DOHH2 (cell line): ENCODE measurements at regions not wholly inside any gene's neighbourhood (a gene's known extent, or its start where the extent isn't known, plus 50 kb on each side); places are given as distances from the start of the nearest gene placed in this dataset.

ENCODE experiments used
- H3F3A ChIP-seq: fragments of 200-600 bp; sonication (generic), shearing (Covaris generic); 2 replicates; pipeline ENCODE4 v1.6.0; 2016; ENCODE audit warnings: antibody characterized with exemption, mild to moderate bottlenecking; ENCODE audit not compliant: control insufficient read depth, insufficient read depth
- H3K27ac ChIP-seq: fragments of 200-600 bp; sonication (generic); 2 replicates; pipeline ENCODE4 v1.5.1; 2014; ENCODE audit warnings: low read depth, mild to moderate bottlenecking, low read length, moderate library complexity
- H3K27me3 ChIP-seq: fragments of 200-600 bp; sonication (generic); 2 replicates; pipeline ENCODE4 v1.6.1; 2014; ENCODE audit warnings: mild to moderate bottlenecking, low read length, mixed read lengths; ENCODE audit not compliant: control insufficient read depth
- H3K36me3 ChIP-seq: fragments of 200-600 bp; sonication (generic); 2 replicates; pipeline ENCODE4 v1.6.1; 2014; ENCODE audit warnings: mild to moderate bottlenecking, low read length, moderate library complexity, mixed read lengths; ENCODE audit not compliant: control insufficient read depth
- H3K4me1 ChIP-seq: fragments of 200-600 bp; sonication (generic); 2 replicates; pipeline ENCODE4 v1.6.1; 2014; ENCODE audit warnings: mild to moderate bottlenecking, low read length, mixed read lengths; ENCODE audit not compliant: control insufficient read depth
- H3K4me2 ChIP-seq: fragments of 200-600 bp; sonication (generic); 2 replicates; pipeline ENCODE4 v1.6.0; 2014; ENCODE audit warnings: mild to moderate bottlenecking, low read length, moderate library complexity
- H3K4me3 ChIP-seq: fragments of 200-600 bp; sonication (generic); 2 replicates; pipeline ENCODE4 v1.5.1; 2014; ENCODE audit warnings: mild to moderate bottlenecking, low read length, mixed read lengths
- H3K79me2 ChIP-seq: fragments of 200-600 bp; sonication (generic); 2 replicates; pipeline ENCODE4 v1.6.1; 2014; ENCODE audit warnings: mild to moderate bottlenecking, low read length, mixed read lengths; ENCODE audit not compliant: control insufficient read depth
- H3K9me2 ChIP-seq: fragments of 200-600 bp; sonication (generic); replicated peaks from 2 replicates; pipeline ENCODE4 v1.6.1; 2014; ENCODE audit warnings: mild to moderate bottlenecking, low read length, mixed read lengths; ENCODE audit not compliant: control insufficient read depth
- H3K9me3 ChIP-seq: fragments of 200-600 bp; sonication (generic); 2 replicates; pipeline ENCODE4 v1.6.1; 2014; ENCODE audit warnings: antibody characterized with exemption, low read length, mixed read lengths; ENCODE audit not compliant: control insufficient read depth, insufficient read depth
- H4K20me1 ChIP-seq: fragments of 200-600 bp; sonication (generic); 2 replicates; pipeline ENCODE4 v1.6.0; 2014; ENCODE audit warnings: low read depth, mild to moderate bottlenecking, antibody characterized with exemption, low read length, moderate library complexity; ENCODE audit not compliant: control insufficient read depth, insufficient read depth
- EZH2phosphoT487 ChIP-seq: fragments of 200-600 bp; sonication (generic); IDR thresholded peaks from 2 replicates; pipeline ENCODE4 v1.6.1; 2017; ENCODE audit warnings: borderline replicate concordance, mild to moderate bottlenecking, antibody characterized with exemption, low read length, moderate library complexity, mixed read lengths
- TF ChIP-seq, protein P1 (sequence below): fragments of 200-600 bp; sonication (generic); IDR thresholded peaks from one replicate; pipeline ENCODE4 v1.5.1; 2014; ENCODE audit warnings: antibody characterized with exemption, mild to moderate bottlenecking, low read depth, low read length; ENCODE audit not compliant: poor library complexity, severe bottlenecking

DNA sequence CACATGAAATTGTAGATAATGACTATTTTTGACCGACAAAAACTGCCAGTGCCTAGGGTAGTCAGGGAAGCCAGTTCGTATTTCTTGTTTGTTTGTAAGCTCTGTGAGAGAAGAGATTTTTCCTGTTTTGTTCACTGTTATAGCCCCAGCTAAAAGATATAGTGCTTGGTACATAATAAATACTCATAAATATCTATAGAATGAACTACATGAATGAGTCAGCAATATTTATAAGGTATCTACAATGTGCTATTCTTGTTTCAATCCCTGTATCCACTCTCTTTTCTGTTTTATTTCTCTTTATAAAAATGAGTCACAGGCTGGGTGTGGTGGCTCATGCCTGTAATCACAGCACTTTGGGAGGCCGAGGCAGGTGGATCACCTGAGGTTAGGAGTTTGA is 275.6 kb upstream of the FANCL start:
- no peaks in the 10 kb centered on the region for H3K9me3 ChIP-seq
- H4K20me1 ChIP-seq = no peaks in the 10 kb centered on the region
- TF ChIP-seq, protein P1, sequence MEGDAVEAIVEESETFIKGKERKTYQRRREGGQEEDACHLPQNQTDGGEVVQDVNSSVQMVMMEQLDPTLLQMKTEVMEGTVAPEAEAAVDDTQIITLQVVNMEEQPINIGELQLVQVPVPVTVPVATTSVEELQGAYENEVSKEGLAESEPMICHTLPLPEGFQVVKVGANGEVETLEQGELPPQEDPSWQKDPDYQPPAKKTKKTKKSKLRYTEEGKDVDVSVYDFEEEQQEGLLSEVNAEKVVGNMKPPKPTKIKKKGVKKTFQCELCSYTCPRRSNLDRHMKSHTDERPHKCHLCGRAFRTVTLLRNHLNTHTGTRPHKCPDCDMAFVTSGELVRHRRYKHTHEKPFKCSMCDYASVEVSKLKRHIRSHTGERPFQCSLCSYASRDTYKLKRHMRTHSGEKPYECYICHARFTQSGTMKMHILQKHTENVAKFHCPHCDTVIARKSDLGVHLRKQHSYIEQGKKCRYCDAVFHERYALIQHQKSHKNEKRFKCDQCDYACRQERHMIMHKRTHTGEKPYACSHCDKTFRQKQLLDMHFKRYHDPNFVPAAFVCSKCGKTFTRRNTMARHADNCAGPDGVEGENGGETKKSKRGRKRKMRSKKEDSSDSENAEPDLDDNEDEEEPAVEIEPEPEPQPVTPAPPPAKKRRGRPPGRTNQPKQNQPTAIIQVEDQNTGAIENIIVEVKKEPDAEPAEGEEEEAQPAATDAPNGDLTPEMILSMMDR = no peak
- no peak for TF ChIP-seq EZH2phosphoT487
- H3K79me2 ChIP-seq = no peaks in the 10 kb centered on the region
- no peak overlapping the region for H3K4me3 ChIP-seq
- H3K4me1 ChIP-seq = no peaks in the 10 kb centered on the region
- no peak overlapping the region for H3K4me2 ChIP-seq
- peaks cover 4% of the 10 kb centered on the region; the same call in 1 of the 2 replicates for H3K27me3 ChIP-seq
- no peaks in the 10 kb centered on the region for H3K36me3 ChIP-seq
- no peaks in the 10 kb centered on the region for H3F3A ChIP-seq
- H3K9me2 ChIP-seq = no peaks in the 10 kb centered on the region
- no peak overlapping the region for H3K27ac ChIP-seq

DNA sequence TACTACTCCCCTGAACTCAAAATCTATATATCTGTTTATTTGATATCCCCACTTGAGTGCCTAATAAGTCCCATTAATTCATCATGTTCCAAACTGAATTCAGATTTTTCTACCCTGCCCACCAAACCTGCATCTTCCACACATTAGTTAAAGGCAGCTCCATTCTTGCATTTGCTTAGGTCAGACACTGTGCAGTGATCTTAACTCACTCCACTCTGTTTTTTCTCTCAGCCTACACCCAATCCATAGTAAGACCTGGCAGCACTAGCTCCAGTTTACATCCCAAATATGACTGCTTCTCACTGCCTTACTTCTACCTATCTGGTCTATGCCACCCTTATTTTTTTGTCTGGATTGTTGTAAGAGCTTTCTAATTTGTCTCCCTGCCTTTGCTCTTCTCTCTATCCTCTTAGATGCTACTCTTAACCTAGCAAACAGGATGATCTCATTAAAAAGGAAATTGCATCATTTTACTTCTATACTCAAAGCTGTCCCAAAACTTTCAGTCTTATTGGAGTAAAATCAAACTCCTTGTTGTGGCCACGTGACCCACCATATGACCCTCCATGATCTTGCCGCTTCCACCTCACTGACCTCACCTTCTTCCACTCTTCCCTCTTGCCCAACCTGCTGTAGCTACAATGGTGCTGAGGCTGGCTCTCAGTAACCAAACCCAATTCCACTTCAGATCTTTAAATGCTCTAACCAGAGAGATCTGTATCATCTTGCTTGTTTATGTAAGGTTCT is 274.9 kb upstream of the FANCL start:
- TF ChIP-seq, protein P1 = no peak
- no peak for TF ChIP-seq EZH2phosphoT487
- no peak overlapping the region for H3K27ac ChIP-seq
- H3K4me2 ChIP-seq = no peak overlapping the region

DNA sequence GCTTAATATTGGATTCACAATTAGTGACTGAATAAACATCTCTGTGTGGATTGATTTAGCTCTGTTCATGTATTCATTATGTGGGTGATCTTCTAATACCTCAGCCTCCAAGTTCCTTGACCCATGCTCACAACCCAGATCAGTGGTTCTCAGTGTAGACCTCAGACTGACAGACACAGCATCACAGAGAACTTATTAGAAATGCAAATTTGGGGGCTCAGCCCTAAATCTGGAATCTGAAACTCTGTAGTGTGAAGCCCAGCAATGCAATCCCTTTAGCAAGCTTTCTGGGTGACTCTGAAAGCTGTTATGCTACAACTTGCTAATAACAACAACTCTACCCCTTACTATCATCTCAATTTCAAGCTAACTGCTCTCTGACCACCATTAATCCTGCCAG is 273.1 kb upstream of the FANCL start:
- Histone ChIP-seq H4K20me1 (no peaks in the 10 kb centered on the region), H3K4me1 (no peaks in the 10 kb centered on the region), H3K27me3 (no peaks in the 10 kb centered on the region), H3F3A (no peaks in the 10 kb centered on the region), H3K4me3 (no peak overlapping the region), H3K27ac (no peak overlapping the region), H3K4me2 (no peak overlapping the region), H3K9me3 (no peaks in the 10 kb centered on the region), H3K9me2 (no peaks in the 10 kb centered on the region), H3K36me3 (no peaks in the 10 kb centered on the region), H3K79me2 (no peaks in the 10 kb centered on the region)
- TF ChIP-seq, protein P1 = no peak
- no peak for TF ChIP-seq EZH2phosphoT487

More for the DNA sequence above, 274.9 kb upstream of the FANCL start:
- Histone ChIP-seq H3K4me1 (no peaks in the 10 kb centered on the region), H3K9me2 (no peaks in the 10 kb centered on the region), H3K9me3 (no peaks in the 10 kb centered on the region), H3K27me3 (peaks cover 4% of the 10 kb centered on the region; the same call in 1 of the 2 replicates), H3K79me2 (no peaks in the 10 kb centered on the region), H3K36me3 (no peaks in the 10 kb centered on the region), H3F3A (no peaks in the 10 kb centered on the region), H4K20me1 (no peaks in the 10 kb centered on the region), H3K4me3 (no peak overlapping the region)
